Lower lobe of right lung (tissue), 2 donors: ENCODE measurements at regions not wholly inside any gene's neighbourhood (a gene's known extent, or its start where the extent isn't known, plus 50 kb on each side); places are given as distances from the start of the nearest gene placed in this dataset.
A peak's percentile ranks its signal among the peaks of the same experiment; 100 is the strongest.

Experiments
- ATAC-seq, 2 donors: fragments of 200-7000 bp; cut with Tn5 transposase; one replicate each; pipeline ENCODE4 v1.9.1; 2020 to 2022; ENCODE audit warnings: mild to moderate bottlenecking in 2 of 2, moderate library complexity in 2 of 2
- DNase-seq: peaks from one replicate; pipeline ENCODE4 v3.0.0-alpha.2; 2020
- H3K27ac ChIP-seq: fragments of 200-600 bp; one replicate; pipeline ENCODE4 v1.8.0; 2022
- H3K27me3 ChIP-seq: fragments of 200-600 bp; one replicate; pipeline ENCODE4 v1.8.0; 2022; ENCODE audit warnings: low read depth
- H3K36me3 ChIP-seq: fragments of 200-600 bp; one replicate; pipeline ENCODE4 v1.8.0; 2022; ENCODE audit warnings: mild to moderate bottlenecking
- H3K4me1 ChIP-seq: fragments of 200-600 bp; one replicate; pipeline ENCODE4 v1.8.0; 2022
- H3K4me3 ChIP-seq: fragments of 200-600 bp; one replicate; pipeline ENCODE4 v1.8.0; 2022; ENCODE audit warnings: mild to moderate bottlenecking
- H3K9me3 ChIP-seq: fragments of 200-600 bp; one replicate; pipeline ENCODE4 v1.8.0; 2022
- CTCF ChIP-seq: fragments of 200-600 bp; IDR thresholded peaks from one replicate; pipeline ENCODE4 v1.8.0; 2022; ENCODE audit warnings: antibody characterized with exemption, mild to moderate bottlenecking
- intact Hi-C: fragments of 100-400 bp; cut with DNase I; formaldehyde crosslinking; loops from one replicate; pipeline ENCODE4 v1.11.0; 2022
- donor health status: DM: no; HTN: yes; CAD: no; lungs with severe emphysema.

GRCh38 chr2:34601561-34601960, 1002.5 kb upstream of the FAM98A start:
- H3K27ac ChIP-seq: no peak overlapping the region
- no peaks in the 10 kb centered on the region for H3K9me3 ChIP-seq
- intact Hi-C loops: no loop called here
- ATAC-seq (no peak), DNase-seq (no peak)
- no peaks in the 10 kb centered on the region for H3K36me3 ChIP-seq
- H3K27me3 ChIP-seq: no peaks in the 10 kb centered on the region
- no peaks in the 10 kb centered on the region for H3K4me1 ChIP-seq
- no peak overlapping the region for H3K4me3 ChIP-seq
- no peak for TF ChIP-seq CTCF

- intact Hi-C loops: no loop called here
- no peak for DNase-seq
Observed at GRCh38 chr2:34578641-34579040, 979.5 kb upstream of the FAM98A start.

GRCh38 chr2:34570266-34570872, 971.3 kb upstream of the FAM98A start:
- ATAC-seq (peak; percentile 66 to 78), DNase-seq (no peak)
- H3K4me1 ChIP-seq: no peaks in the 10 kb centered on the region
- H3K27ac ChIP-seq: no peak overlapping the region
- no peak overlapping the region for H3K4me3 ChIP-seq
- H3K36me3 ChIP-seq: no peaks in the 10 kb centered on the region
- no peaks in the 10 kb centered on the region for H3K9me3 ChIP-seq
- no peaks in the 10 kb centered on the region for H3K27me3 ChIP-seq
- intact Hi-C loops: no loop called here
- peak; percentile 29 for TF ChIP-seq CTCF

More at GRCh38 chr2:34578641-34579040, 979.5 kb upstream of the FAM98A start:
- Histone ChIP-seq H3K27ac (no peak overlapping the region), H3K36me3 (no peaks in the 10 kb centered on the region), H3K4me1 (no peaks in the 10 kb centered on the region), H3K9me3 (no peaks in the 10 kb centered on the region), H3K4me3 (no peak overlapping the region), H3K27me3 (no peaks in the 10 kb centered on the region)
- TF ChIP-seq CTCF: no peak
- no peak for ATAC-seq

DNA sequence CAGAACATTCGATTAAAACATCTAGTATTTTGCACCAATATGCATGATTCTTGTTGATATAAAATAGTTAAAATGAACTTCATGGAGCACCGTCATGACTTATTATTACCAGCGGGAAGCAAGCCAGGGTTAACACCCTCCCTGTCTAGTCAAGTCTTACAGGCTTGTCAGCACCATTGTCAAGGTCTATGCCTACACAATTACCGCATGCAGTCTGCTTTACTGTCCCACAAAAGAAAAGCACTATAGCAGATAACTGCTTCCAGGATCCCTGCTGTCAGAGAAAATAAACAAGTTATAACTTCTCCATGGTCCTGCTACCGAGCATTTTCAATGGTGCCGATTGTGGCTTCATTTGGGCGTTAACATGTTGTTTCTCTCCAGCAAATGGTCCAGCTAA, 968.0 kb upstream of the FAM98A start:
- Histone ChIP-seq H3K27ac (no peak overlapping the region), H3K9me3 (no peaks in the 10 kb centered on the region), H3K4me3 (no peak overlapping the region), H3K36me3 (no peaks in the 10 kb centered on the region), H3K27me3 (no peaks in the 10 kb centered on the region), H3K4me1 (no peaks in the 10 kb centered on the region)
- intact Hi-C loops: no loop called here
- TF ChIP-seq CTCF: no peak
- DNase-seq (no peak), ATAC-seq (no peak)

- H3K36me3 ChIP-seq: no peaks in the 10 kb centered on the region
- no peaks in the 10 kb centered on the region for H3K9me3 ChIP-seq
- H3K4me1 ChIP-seq: no peaks in the 10 kb centered on the region
- TF ChIP-seq CTCF: no peak
- no peak for DNase-seq
- ATAC-seq: no peak
- H3K27me3 ChIP-seq: no peaks in the 10 kb centered on the region
- intact Hi-C loops: no loop called here
- H3K4me3 ChIP-seq: no peak overlapping the region
- no peak overlapping the region for H3K27ac ChIP-seq
Observed at GRCh38 chr2:34552337-34552736, 953.2 kb upstream of the FAM98A start.
